ENCODE measurements at regions not wholly inside any gene's neighbourhood (a gene's known extent, or its start where the extent isn't known, plus 50 kb on each side); places are given as distances from the start of the nearest gene placed in this dataset.

GRCh38 chr4:91894006-91894405, 409.8 kb upstream of the GRID2 start:
- H3K9me3 ChIP-seq (ENCODE audit: insufficient read depth, low read depth, low read length) = no peaks in the 10 kb centered on the region
- H2BK5ac ChIP-seq (ENCODE audit: low read depth, low read length, poor library complexity) = no peak overlapping the region
- no peak overlapping the region for H3K4me3 ChIP-seq (ENCODE audit: low read depth, low read length)
- H3K9ac ChIP-seq (ENCODE audit: low read length) = no peak overlapping the region
- no peak overlapping the region for H4K12ac ChIP-seq (ENCODE audit: low read depth, low read length)
- H4K8ac ChIP-seq (ENCODE audit: low read depth, low read length) = no peak overlapping the region
- H3K27ac ChIP-seq (ENCODE audit: low read depth, low read length) = no peak overlapping the region
- no peak overlapping the region for H2AK5ac ChIP-seq (ENCODE audit: low read length)
- no peaks in the 10 kb centered on the region for H3K36me3 ChIP-seq (ENCODE audit: control insufficient read depth in 1 of 2, insufficient read depth in 2 of 2, low read length in 2 of 2)
- no peak overlapping the region for H3K4me2 ChIP-seq (ENCODE audit: low read length)
- no peak for DNase-seq
- no peak overlapping the region for H3K23ac ChIP-seq (ENCODE audit: low read length)
- H2AFZ ChIP-seq (ENCODE audit: insufficient read depth, low read length, poor library complexity) = no peak overlapping the region
- no peaks in the 10 kb centered on the region for H3K79me1 ChIP-seq (ENCODE audit: low read length)
- H3K79me2 ChIP-seq (ENCODE audit: control insufficient read depth, insufficient read depth, low read length, poor library complexity) = no peaks in the 10 kb centered on the region
- no peaks in the 10 kb centered on the region for H3K27me3 ChIP-seq (ENCODE audit: insufficient read depth, low read length)
- no peak overlapping the region for H3K18ac ChIP-seq (ENCODE audit: low read length)
- H3K14ac ChIP-seq (ENCODE audit: low read length) = no peak overlapping the region
- H2BK120ac ChIP-seq (ENCODE audit: insufficient read depth, low read length, poor library complexity) = no peak overlapping the region
- H3K4me1 ChIP-seq (ENCODE audit: control insufficient read depth in 1 of 2, insufficient read depth in 2 of 2, low read length in 2 of 2) = no peaks in the 10 kb centered on the region
- no peak overlapping the region for H2BK12ac ChIP-seq (ENCODE audit: low read length)
- no peak overlapping the region for H4K91ac ChIP-seq (ENCODE audit: low read depth, low read length)
- no peak overlapping the region for H3K4ac ChIP-seq (ENCODE audit: low read depth, low read length)

- no peaks in the 10 kb centered on the region for H3K36me3 ChIP-seq (ENCODE audit: control insufficient read depth in 1 of 2, insufficient read depth in 2 of 2, low read length in 2 of 2)
- no peak overlapping the region for H2AFZ ChIP-seq (ENCODE audit: insufficient read depth, low read length, poor library complexity)
- H4K8ac ChIP-seq (ENCODE audit: low read depth, low read length) = no peak overlapping the region
- DNase-seq = no peak
- no peak overlapping the region for H3K18ac ChIP-seq (ENCODE audit: low read length)
- H3K27me3 ChIP-seq (ENCODE audit: insufficient read depth, low read length) = no peaks in the 10 kb centered on the region
- H2BK120ac ChIP-seq (ENCODE audit: insufficient read depth, low read length, poor library complexity) = no peak overlapping the region
- no peaks in the 10 kb centered on the region for H3K79me2 ChIP-seq (ENCODE audit: control insufficient read depth, insufficient read depth, low read length, poor library complexity)
- no CpG with 5 or more reads among the region's 1 CpG for WGBS (ENCODE audit: extremely low coverage, insufficient coverage, insufficient read length)
- no peak overlapping the region for H3K27ac ChIP-seq (ENCODE audit: low read depth, low read length)
- no peak overlapping the region for H3K14ac ChIP-seq (ENCODE audit: low read length)
- H2BK5ac ChIP-seq (ENCODE audit: low read depth, low read length, poor library complexity) = no peak overlapping the region
- H3K4me3 ChIP-seq (ENCODE audit: low read depth, low read length) = no peak overlapping the region
- H4K91ac ChIP-seq (ENCODE audit: low read depth, low read length) = no peak overlapping the region
- H4K12ac ChIP-seq (ENCODE audit: low read depth, low read length) = no peak overlapping the region
- H3K23ac ChIP-seq (ENCODE audit: low read length) = no peak overlapping the region
- no peak overlapping the region for H3K4ac ChIP-seq (ENCODE audit: low read depth, low read length)
- no peak overlapping the region for H3K4me2 ChIP-seq (ENCODE audit: low read length)
- no peaks in the 10 kb centered on the region for H3K79me1 ChIP-seq (ENCODE audit: low read length)
- H2BK12ac ChIP-seq (ENCODE audit: low read length) = no peak overlapping the region
- H3K4me1 ChIP-seq (ENCODE audit: control insufficient read depth in 1 of 2, insufficient read depth in 2 of 2, low read length in 2 of 2) = no peaks in the 10 kb centered on the region
- H3K9me3 ChIP-seq (ENCODE audit: insufficient read depth, low read depth, low read length) = no peaks in the 10 kb centered on the region
- no peak overlapping the region for H2AK5ac ChIP-seq (ENCODE audit: low read length)
- no peak overlapping the region for H3K9ac ChIP-seq (ENCODE audit: low read length)
These were observed 399.2 kb upstream of the GRID2 start for GRCh38 chr4:91904556-91904955.

- DNase-seq = no peak
- H3K27me3 ChIP-seq (ENCODE audit: insufficient read depth, low read length) = no peaks in the 10 kb centered on the region
- no peak overlapping the region for H3K23ac ChIP-seq (ENCODE audit: low read length)
- no peaks in the 10 kb centered on the region for H3K79me2 ChIP-seq (ENCODE audit: control insufficient read depth, insufficient read depth, low read length, poor library complexity)
- no peak overlapping the region for H2BK5ac ChIP-seq (ENCODE audit: low read depth, low read length, poor library complexity)
- no peaks in the 10 kb centered on the region for H3K36me3 ChIP-seq (ENCODE audit: control insufficient read depth in 1 of 2, insufficient read depth in 2 of 2, low read length in 2 of 2)
- no peak overlapping the region for H2AFZ ChIP-seq (ENCODE audit: insufficient read depth, low read length, poor library complexity)
- H3K14ac ChIP-seq (ENCODE audit: low read length) = no peak overlapping the region
- H3K4ac ChIP-seq (ENCODE audit: low read depth, low read length) = no peak overlapping the region
- H2BK120ac ChIP-seq (ENCODE audit: insufficient read depth, low read length, poor library complexity) = no peak overlapping the region
- no peak overlapping the region for H3K27ac ChIP-seq (ENCODE audit: low read depth, low read length)
- H2BK12ac ChIP-seq (ENCODE audit: low read length) = no peak overlapping the region
- H4K8ac ChIP-seq (ENCODE audit: low read depth, low read length) = no peak overlapping the region
- H3K9me3 ChIP-seq (ENCODE audit: insufficient read depth, low read depth, low read length) = no peaks in the 10 kb centered on the region
- H4K12ac ChIP-seq (ENCODE audit: low read depth, low read length) = no peak overlapping the region
- H3K4me3 ChIP-seq (ENCODE audit: low read depth, low read length) = no peak overlapping the region
- no peaks in the 10 kb centered on the region for H3K4me1 ChIP-seq (ENCODE audit: control insufficient read depth in 1 of 2, insufficient read depth in 2 of 2, low read length in 2 of 2)
- H3K18ac ChIP-seq (ENCODE audit: low read length) = no peak overlapping the region
- H2AK5ac ChIP-seq (ENCODE audit: low read length) = no peak overlapping the region
- H3K79me1 ChIP-seq (ENCODE audit: low read length) = no peaks in the 10 kb centered on the region
- H3K4me2 ChIP-seq (ENCODE audit: low read length) = no peak overlapping the region
- H3K9ac ChIP-seq (ENCODE audit: low read length) = no peak overlapping the region
- no CpG with 5 or more reads among the region's 2 CpGs for WGBS (ENCODE audit: extremely low coverage, insufficient coverage, insufficient read length)
- no peak overlapping the region for H4K91ac ChIP-seq (ENCODE audit: low read depth, low read length)
These were observed 393.8 kb upstream of the GRID2 start for GRCh38 chr4:91909963-91910362.

DNA sequence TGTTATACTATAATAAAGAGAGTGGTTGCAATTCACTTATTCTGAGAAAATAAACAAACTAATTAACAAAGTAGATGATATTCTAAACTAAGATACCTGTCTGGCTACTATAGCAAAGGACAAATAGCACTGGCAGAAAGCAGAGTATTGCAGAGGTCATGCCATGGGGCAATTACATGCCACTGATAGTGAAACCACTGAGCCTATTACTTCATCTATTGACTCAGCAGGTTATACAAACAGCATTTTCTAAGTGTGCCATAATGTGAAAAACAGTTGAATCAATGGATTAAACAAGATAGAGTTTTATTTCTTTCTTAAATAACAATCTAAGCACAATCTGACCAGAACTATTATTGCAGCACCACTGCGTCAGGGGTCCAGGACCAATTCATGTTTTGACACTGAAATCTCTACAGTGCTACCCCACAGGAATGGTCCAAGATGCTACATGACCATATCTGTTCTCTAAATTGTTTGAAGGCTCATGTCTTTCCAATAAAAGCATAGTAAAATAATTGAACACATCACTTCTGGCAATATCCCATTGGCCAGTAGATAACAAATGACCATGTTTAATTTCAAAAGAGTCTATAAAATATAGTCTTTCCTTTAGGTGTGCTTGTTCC, 389.5 kb upstream of the GRID2 start:
- H3K4me3 ChIP-seq (ENCODE audit: low read depth, low read length) = no peak overlapping the region
- no peak overlapping the region for H3K4ac ChIP-seq (ENCODE audit: low read depth, low read length)
- H3K4me1 ChIP-seq (ENCODE audit: control insufficient read depth in 1 of 2, insufficient read depth in 2 of 2, low read length in 2 of 2) = no peaks in the 10 kb centered on the region
- no peak overlapping the region for H4K12ac ChIP-seq (ENCODE audit: low read depth, low read length)
- no peak overlapping the region for H3K14ac ChIP-seq (ENCODE audit: low read length)
- H3K4me2 ChIP-seq (ENCODE audit: low read length) = no peak overlapping the region
- H3K9me3 ChIP-seq (ENCODE audit: insufficient read depth, low read depth, low read length) = no peaks in the 10 kb centered on the region
- WGBS (ENCODE audit: extremely low coverage, insufficient coverage, insufficient read length) = no CpG with 5 or more reads among the region's 1 CpG
- no peak for DNase-seq
- H4K8ac ChIP-seq (ENCODE audit: low read depth, low read length) = no peak overlapping the region
- H3K79me1 ChIP-seq (ENCODE audit: low read length) = no peaks in the 10 kb centered on the region
- no peaks in the 10 kb centered on the region for H3K27me3 ChIP-seq (ENCODE audit: insufficient read depth, low read length)
- no peak overlapping the region for H3K9ac ChIP-seq (ENCODE audit: low read length)
- no peaks in the 10 kb centered on the region for H3K79me2 ChIP-seq (ENCODE audit: control insufficient read depth, insufficient read depth, low read length, poor library complexity)
- H3K18ac ChIP-seq (ENCODE audit: low read length) = no peak overlapping the region
- no peak overlapping the region for H2AK5ac ChIP-seq (ENCODE audit: low read length)
- H2BK12ac ChIP-seq (ENCODE audit: low read length) = no peak overlapping the region
- no peak overlapping the region for H3K27ac ChIP-seq (ENCODE audit: low read depth, low read length)
- H3K36me3 ChIP-seq (ENCODE audit: control insufficient read depth in 1 of 2, insufficient read depth in 2 of 2, low read length in 2 of 2) = no peaks in the 10 kb centered on the region
- H2AFZ ChIP-seq (ENCODE audit: insufficient read depth, low read length, poor library complexity) = no peak overlapping the region
- H2BK120ac ChIP-seq (ENCODE audit: insufficient read depth, low read length, poor library complexity) = no peak overlapping the region
- H3K23ac ChIP-seq (ENCODE audit: low read length) = no peak overlapping the region
- H2BK5ac ChIP-seq (ENCODE audit: low read depth, low read length, poor library complexity) = no peak overlapping the region
- H4K91ac ChIP-seq (ENCODE audit: low read depth, low read length) = no peak overlapping the region
